ENCODE measurements at regions not wholly inside any gene's neighbourhood (a gene's known extent, or its start where the extent isn't known, plus 50 kb on each side); places are given as distances from the start of the nearest gene placed in this dataset.

DNA sequence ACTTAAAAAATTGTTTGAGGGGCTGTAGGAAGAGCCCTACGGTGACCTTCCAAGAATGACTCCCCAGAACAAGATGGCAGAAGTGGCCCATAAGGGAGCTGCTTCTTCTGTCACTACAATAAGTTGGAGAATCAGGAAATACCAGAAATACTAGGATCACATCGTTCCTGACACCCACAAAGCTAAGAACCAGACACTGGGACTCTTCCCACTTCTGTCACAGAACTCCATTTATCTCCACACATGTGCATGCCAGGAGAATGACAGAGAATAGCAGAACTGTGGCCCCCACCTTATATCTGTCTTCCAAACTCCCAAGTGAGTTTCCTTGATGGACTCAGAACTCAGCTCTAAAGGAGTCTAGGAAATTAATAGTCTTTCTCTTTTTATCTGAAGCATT lies 54.6 kb upstream of the UBR2 start:
- H3K4me3 ChIP-seq (ENCODE audit: control insufficient read depth in 2 of 3, extremely low read depth in 1 of 3, insufficient read depth in 2 of 3, low read depth in 1 of 3, low read length in 3 of 3) = no peak overlapping the region
- no peaks in the 10 kb centered on the region for H3K36me3 ChIP-seq (ENCODE audit: control insufficient read depth in 2 of 2, extremely low read depth in 1 of 2, insufficient read depth in 2 of 2, low read length in 2 of 2)
- no peaks in the 10 kb centered on the region for H3K9me3 ChIP-seq (ENCODE audit: control insufficient read depth, low read depth, low read length)
- no peak overlapping the region for H3K9ac ChIP-seq (ENCODE audit: control insufficient read depth, extremely low read depth, insufficient read depth, low read length)
- dilution Hi-C loops (cut with MboI; ENCODE audit: extremely low pct_ligation_motif_present, low sequenced_read_pairs) = no loop called here
- H3K4me1 ChIP-seq (ENCODE audit: control insufficient read depth, extremely low read depth, insufficient read depth, low read length) = peaks cover 3% of the 10 kb centered on the region
- no peaks in the 10 kb centered on the region for H3K9me1 ChIP-seq (ENCODE audit: control insufficient read depth, extremely low read depth, insufficient read depth, low read length)
- H3K4me2 ChIP-seq (ENCODE audit: control insufficient read depth, extremely low read depth, insufficient read depth, low read depth, low read length) = no peak overlapping the region
- no peaks in the 10 kb centered on the region for H4K20me1 ChIP-seq (ENCODE audit: control insufficient read depth, extremely low read depth, insufficient read depth, low read length)
- FAIRE-seq (no peak), DNase-seq (ENCODE audit: low read depth, low spot score) (no peak)
- no peaks in the 10 kb centered on the region for H3K79me2 ChIP-seq (ENCODE audit: control insufficient read depth, insufficient read depth, low read length)
- H3K27ac ChIP-seq (ENCODE audit: control insufficient read depth, insufficient read depth, low read length) = no peak overlapping the region
- no peak for TF ChIP-seq EZH2 (IDR thresholded peaks at IDR 0.05; ENCODE audit: low read length)
- TF ChIP-seq, protein P1, sequence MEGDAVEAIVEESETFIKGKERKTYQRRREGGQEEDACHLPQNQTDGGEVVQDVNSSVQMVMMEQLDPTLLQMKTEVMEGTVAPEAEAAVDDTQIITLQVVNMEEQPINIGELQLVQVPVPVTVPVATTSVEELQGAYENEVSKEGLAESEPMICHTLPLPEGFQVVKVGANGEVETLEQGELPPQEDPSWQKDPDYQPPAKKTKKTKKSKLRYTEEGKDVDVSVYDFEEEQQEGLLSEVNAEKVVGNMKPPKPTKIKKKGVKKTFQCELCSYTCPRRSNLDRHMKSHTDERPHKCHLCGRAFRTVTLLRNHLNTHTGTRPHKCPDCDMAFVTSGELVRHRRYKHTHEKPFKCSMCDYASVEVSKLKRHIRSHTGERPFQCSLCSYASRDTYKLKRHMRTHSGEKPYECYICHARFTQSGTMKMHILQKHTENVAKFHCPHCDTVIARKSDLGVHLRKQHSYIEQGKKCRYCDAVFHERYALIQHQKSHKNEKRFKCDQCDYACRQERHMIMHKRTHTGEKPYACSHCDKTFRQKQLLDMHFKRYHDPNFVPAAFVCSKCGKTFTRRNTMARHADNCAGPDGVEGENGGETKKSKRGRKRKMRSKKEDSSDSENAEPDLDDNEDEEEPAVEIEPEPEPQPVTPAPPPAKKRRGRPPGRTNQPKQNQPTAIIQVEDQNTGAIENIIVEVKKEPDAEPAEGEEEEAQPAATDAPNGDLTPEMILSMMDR (optimal IDR thresholded peaks at IDR 0.05 in 1 of 3, IDR thresholded peaks at IDR 0.05 in 1 of 3, conservative IDR thresholded peaks at IDR 0.05 in 1 of 3; ENCODE audit: extremely low read depth in 1 of 3, insufficient read depth in 2 of 3, low read length in 3 of 3) = no peak
- H2AFZ ChIP-seq (ENCODE audit: control insufficient read depth, low read length) = no peak overlapping the region
- H3K27me3 ChIP-seq (ENCODE audit: control insufficient read depth, extremely low read depth, insufficient read depth, low read length) = no peaks in the 10 kb centered on the region

DNA sequence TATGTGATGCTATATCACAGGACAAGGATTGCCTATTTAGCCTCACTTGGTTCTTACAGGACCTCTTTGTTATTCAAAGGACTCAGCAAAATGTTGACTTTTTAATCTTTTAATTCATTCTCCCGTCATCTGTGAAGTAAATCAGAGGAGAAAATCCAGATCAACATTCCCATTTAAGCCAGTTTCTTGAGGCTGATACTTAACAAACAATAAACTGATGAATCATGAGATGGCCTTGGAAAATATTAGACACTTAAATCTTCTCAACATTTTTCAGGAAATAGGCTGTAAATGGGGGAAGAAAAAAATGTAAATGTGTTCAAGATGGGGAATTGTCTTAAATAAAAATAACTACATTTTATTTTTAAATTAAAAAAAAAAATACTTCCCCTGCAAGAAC lies 55.9 kb upstream of the UBR2 start:
- DNase-seq (ENCODE audit: low read depth, low spot score) (no peak), FAIRE-seq (no peak)
- Histone ChIP-seq H3K36me3 (ENCODE audit: control insufficient read depth in 2 of 2, extremely low read depth in 1 of 2, insufficient read depth in 2 of 2, low read length in 2 of 2) (no peaks in the 10 kb centered on the region), H3K9ac (ENCODE audit: control insufficient read depth, extremely low read depth, insufficient read depth, low read length) (no peak overlapping the region), H2AFZ (ENCODE audit: control insufficient read depth, low read length) (no peak overlapping the region), H3K27ac (ENCODE audit: control insufficient read depth, insufficient read depth, low read length) (no peak overlapping the region), H3K4me3 (ENCODE audit: control insufficient read depth in 2 of 3, extremely low read depth in 1 of 3, insufficient read depth in 2 of 3, low read depth in 1 of 3, low read length in 3 of 3) (no peak overlapping the region), H4K20me1 (ENCODE audit: control insufficient read depth, extremely low read depth, insufficient read depth, low read length) (no peaks in the 10 kb centered on the region), H3K79me2 (ENCODE audit: control insufficient read depth, insufficient read depth, low read length) (no peaks in the 10 kb centered on the region), H3K27me3 (ENCODE audit: control insufficient read depth, extremely low read depth, insufficient read depth, low read length) (no peaks in the 10 kb centered on the region), H3K4me1 (ENCODE audit: control insufficient read depth, extremely low read depth, insufficient read depth, low read length) (peaks cover 3% of the 10 kb centered on the region), H3K4me2 (ENCODE audit: control insufficient read depth, extremely low read depth, insufficient read depth, low read depth, low read length) (no peak overlapping the region), H3K9me3 (ENCODE audit: control insufficient read depth, low read depth, low read length) (no peaks in the 10 kb centered on the region), H3K9me1 (ENCODE audit: control insufficient read depth, extremely low read depth, insufficient read depth, low read length) (no peaks in the 10 kb centered on the region)
- TF ChIP-seq, protein P1 (optimal IDR thresholded peaks at IDR 0.05 in 1 of 3, IDR thresholded peaks at IDR 0.05 in 1 of 3, conservative IDR thresholded peaks at IDR 0.05 in 1 of 3; ENCODE audit: extremely low read depth in 1 of 3, insufficient read depth in 2 of 3, low read length in 3 of 3) = no peak
- TF ChIP-seq EZH2 (IDR thresholded peaks at IDR 0.05; ENCODE audit: low read length) = no peak
- dilution Hi-C loops (cut with MboI; ENCODE audit: extremely low pct_ligation_motif_present, low sequenced_read_pairs) = no loop called here

Data from keratinocyte (primary cell).